SK-N-DZ (cell line): ENCODE measurements at regions not wholly inside any gene's neighbourhood (a gene's known extent, or its start where the extent isn't known, plus 50 kb on each side); places are given as distances from the start of the nearest gene placed in this dataset.

Source experiments
- DNase-seq: peaks from one replicate; pipeline ENCODE4 v3.0.0-alpha.2; 2015; ENCODE audit warnings: low spot score

DNA sequence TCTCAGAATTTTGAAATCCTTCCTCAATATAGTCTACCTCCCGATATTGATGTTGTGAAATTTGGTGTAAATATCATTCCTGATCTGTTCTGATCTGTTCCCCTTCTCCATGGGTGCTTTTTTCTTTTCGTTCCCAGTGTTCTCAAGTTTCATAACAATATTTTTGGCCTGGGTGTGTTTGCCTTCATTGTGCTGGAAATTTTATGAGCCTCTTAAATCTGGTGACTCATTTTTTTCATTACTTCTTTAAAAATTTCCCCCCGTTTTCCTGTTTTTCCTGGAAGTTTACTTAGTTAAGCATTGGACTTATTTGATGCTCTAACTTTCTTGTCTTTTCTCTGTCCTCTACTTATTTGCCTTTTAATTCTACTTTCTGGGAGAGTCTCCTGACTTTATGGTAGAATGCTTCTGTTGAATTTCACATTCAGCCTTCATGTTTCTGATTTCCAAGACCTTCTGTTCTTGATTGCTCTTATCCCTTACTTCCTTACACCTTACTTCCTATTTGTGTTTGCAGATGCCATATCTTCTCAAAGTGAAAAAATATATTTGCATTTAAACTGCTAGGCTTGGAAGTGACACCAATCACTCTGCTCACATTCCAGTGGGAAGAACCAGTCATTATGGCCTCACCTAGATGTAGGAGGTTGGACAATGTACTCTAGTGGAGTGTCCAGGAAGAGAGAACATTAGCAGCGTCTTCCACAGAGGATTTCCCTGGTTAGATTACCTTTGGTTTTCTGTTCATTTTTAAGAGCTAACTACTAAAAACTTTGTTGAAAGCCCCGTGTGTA, 441.9 kb downstream of the ARHGEF28 start:
- DNase-seq = no peak

GRCh38 chr5:74064911-74065310, 438.9 kb downstream of the ARHGEF28 start:
- DNase-seq = no peak

GRCh38 chr5:74064225-74064624, 438.2 kb downstream of the ARHGEF28 start:
- DNase-seq = no peak

- DNase-seq = no peak
Measured at GRCh38 chr5:74063821-74064220, 437.8 kb downstream of the ARHGEF28 start.

DNA sequence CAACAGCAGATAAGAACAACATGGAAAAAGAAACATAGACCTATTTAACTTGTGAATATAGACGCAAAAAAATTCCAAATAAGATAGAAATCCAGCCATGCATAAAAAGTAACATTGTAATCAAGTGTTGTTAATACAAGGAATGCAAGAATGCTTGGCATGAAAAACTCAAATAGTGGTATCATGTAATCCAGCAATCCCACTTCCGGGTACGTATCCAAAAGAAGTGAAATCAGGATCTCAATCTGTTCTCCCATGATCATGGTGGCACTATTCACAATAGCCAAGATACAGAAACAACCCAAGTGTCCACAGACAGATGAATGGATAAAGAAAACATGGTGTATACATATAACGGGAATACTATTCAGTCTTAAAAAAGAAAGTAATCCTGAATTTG, 437.4 kb downstream of the ARHGEF28 start:
- no peak for DNase-seq

GRCh38 chr5:74061292-74061691, 435.3 kb downstream of the ARHGEF28 start:
- no peak for DNase-seq

GRCh38 chr5:74059706-74060105, 433.7 kb downstream of the ARHGEF28 start:
- DNase-seq = no peak

DNA sequence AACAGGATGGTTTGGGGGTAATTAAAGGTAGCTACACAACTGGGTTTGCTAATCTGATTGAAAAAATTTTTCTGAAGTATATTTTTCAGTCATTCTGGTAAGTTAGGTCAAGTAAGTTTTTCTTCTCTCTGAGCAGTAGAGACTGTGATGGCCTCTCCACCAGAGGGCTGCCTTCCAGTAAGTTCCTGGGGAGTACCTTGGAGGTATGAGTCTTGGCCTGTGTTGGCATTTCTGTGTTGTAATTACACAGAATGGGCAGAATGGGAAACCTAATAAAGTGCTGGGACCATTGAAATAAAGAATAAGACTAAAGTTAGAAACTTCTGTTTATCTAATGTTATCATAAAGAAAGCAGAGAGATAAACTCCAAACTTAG, 430.8 kb downstream of the ARHGEF28 start:
- no peak for DNase-seq

GRCh38 chr5:74056107-74056788, 430.3 kb downstream of the ARHGEF28 start:
- no peak for DNase-seq

DNA sequence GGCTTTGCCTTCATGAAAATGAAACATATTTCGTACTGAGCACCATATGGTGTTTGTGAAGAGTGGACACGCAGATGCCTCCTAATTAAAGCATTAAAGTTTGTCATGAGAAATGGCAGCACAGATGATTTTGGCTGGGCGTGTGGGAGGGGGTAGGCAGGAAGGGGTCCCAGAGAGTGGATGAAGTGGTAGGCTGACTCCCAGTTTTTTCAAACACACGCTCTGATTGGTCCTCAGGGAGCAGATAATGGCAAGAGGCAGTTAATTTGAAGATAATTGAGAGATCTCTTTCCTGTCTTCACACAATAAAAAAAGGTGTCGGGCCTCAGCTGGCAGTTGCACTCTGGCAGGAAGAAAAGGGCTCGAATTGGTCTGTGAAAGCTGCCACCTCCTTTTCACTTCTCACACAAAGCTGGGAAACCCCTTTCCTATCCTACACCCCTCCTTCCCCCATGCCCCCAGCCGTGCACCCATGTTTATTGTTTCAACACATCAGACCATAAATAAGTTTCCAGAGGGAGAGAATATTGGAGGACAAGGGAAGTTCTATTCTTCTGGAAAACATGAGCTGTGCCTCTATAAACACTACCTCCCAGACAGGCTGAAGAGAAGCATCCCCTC, 429.6 kb downstream of the ARHGEF28 start:
- DNase-seq = no peak

DNA sequence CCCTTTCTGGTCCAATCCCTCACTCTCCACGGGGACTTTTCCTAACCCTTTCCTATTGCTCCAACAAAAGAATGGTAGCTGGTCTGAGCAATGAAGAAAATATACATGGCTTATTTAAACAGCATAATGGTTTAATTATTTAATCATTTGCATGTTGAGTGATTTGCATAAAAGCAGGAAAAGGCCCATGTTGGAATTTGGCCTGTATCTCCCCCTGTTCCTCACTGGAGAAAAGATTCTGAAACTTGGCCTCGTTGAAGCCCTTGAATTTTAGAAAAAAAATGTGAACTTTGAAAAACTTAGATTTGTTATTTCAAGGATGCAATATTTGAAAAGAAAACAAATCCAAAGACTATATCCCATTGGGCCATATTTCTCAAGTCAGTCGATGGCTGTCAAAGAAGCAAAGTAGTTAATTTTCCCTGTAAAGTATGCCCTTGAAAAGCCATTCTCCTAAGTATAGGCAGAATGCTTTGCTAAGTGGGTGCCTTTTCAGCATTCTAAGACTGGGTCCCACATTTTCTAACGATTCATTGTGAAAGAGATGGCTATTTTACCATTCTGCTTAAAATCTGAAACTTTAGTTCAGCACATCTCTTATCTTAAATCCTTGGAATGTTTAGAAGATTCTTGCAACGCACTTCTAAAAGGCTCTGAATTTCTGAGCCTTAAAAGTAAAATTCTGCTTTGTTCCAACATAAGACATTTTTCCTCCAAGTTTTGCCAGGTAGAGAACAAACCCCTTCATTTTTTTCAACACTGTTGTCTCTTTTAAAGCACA, 428.8 kb downstream of the ARHGEF28 start:
- DNase-seq = no peak

- peak; percentile 60 for DNase-seq
Measured at GRCh38 chr5:74054139-74054538, 428.1 kb downstream of the ARHGEF28 start.

DNA sequence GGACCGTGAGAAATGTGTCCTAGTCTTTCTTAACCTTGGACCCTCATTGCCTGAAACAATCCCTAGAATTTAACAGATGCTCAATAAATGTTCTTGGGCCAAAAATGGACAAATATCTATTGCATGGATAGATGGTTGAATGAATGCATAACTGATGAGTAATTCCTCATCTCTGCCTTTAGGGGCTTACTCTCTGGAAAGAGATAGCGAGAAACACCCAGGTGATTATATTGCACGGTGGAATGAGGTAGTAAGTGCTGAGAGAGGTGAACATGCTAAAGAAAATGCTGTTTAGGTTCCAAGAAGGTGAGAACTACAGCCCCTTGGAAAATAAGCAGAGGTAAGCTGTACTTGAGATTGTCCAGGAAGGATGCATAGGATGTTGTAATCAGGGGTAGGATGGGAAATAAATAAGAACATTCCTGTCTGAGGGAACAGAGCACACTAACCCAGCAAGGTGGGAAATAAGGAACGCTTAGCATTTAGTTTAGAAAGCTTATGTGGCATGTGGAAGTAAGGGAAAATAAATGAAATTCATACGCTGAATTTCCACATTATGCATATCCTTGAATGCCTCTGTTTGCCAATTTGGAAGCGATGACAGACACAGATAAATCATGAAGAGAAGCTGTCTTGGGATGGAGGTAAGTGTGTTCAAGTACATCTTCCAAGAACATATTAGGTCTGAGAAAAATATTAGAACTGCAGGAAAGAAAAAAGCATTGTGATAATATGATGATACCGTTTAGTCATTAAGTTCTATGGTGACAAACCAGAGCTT, 426.6 kb downstream of the ARHGEF28 start:
- DNase-seq = no peak

GRCh38 chr5:74051076-74051475, 425.1 kb downstream of the ARHGEF28 start:
- no peak for DNase-seq

DNA sequence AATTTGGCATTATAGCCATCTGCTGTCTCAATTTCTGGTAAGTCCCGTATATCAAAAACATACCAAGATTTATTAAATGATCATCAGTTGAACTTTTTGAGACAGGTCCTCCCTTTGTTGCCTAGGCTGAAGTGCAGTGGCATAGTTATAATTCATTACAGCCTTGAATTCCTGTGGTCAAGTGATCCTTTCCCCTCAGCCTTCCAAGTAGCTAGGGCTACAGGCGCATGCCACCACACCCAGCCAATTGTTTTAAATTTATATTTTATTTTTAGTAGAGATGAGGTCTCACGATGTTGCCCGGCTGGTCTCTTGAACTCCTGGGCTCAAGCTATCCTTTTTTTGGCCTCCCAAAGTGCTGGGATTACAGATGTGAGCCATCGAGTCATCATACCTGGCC, 418.9 kb downstream of the ARHGEF28 start:
- DNase-seq = no peak

- no peak for DNase-seq
Measured at GRCh38 chr5:74042959-74043358, 417.0 kb downstream of the ARHGEF28 start.

DNA sequence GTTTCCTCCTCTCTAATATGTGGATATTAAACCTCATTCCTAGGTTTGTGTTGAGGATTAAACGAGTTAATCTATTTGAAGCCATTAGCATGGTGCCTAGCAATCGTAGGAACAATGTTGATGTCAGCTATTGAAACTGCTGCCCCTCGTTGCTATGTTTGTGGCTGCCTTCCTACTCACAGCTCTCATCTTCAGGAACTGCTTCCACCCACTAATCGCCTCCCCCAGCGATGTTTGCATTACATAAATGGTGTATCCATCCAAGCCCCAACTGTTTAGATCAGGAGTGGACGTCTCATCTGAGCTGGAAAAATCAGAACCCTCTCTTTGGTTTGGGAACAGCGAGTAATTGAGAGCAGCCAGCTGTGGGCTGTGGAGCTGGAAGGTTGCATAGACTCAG, 416.6 kb downstream of the ARHGEF28 start:
- no peak for DNase-seq

GRCh38 chr5:74041913-74042312, 415.9 kb downstream of the ARHGEF28 start:
- DNase-seq = no peak

- DNase-seq = no peak
Measured at GRCh38 chr5:74040811-74041491, 415.0 kb downstream of the ARHGEF28 start.

- DNase-seq = no peak
Measured at GRCh38 chr5:74040065-74040551, 414.1 kb downstream of the ARHGEF28 start.
